Omental fat pad (tissue), 3 donors: ENCODE measurements at regions not wholly inside any gene's neighbourhood (a gene's known extent, or its start where the extent isn't known, plus 50 kb on each side); places are given as distances from the start of the nearest gene placed in this dataset.

Experiments used
- ATAC-seq: fragments of 150-250 bp; one replicate; pipeline ENCODE4 v1.9.1; 2016; ENCODE audit warnings: mild to moderate bottlenecking, moderate library complexity; ENCODE audit not compliant: low FRiP score
- DNase-seq: peaks from one replicate; pipeline ENCODE4 v3.0.0-alpha.2; 2019; ENCODE audit warnings: low spot score
- TF ChIP-seq, protein P1 (sequence below), 3 donors: fragments of 450-650 bp; IDR thresholded peaks; one replicate each; pipeline ENCODE4 v1.5.1; 2016 to 2017; ENCODE audit warnings: antibody characterized with exemption in 3 of 3, mild to moderate bottlenecking in 3 of 3, moderate library complexity in 2 of 3

DNA sequence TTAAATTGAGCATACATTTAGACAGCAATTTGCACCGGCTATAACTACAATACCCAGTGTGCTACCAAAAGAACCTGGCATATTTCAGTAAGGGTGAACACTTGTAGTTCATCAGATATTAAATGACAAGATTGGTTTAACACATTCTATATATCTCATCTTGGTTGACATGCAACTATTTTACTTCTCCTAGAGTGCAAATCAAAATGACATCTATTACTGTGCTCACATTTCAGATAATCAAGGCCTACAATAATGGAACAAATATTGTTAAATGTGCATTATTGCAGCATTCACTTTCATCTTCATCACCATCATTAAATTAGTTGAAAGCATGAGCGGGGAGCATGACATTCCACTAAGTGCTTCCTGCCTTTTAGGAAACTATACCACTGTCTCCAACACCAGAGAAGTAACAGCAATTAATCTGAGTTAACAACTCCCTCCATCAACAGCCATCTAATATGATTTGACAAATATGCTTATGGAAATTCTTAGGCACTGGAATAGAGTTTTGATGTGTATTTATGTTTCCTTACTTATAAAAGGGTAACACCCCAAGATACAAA, 209.8 kb upstream of the SLIT2 start:
- ATAC-seq (no peak), DNase-seq (no peak)
- TF ChIP-seq, protein P1, sequence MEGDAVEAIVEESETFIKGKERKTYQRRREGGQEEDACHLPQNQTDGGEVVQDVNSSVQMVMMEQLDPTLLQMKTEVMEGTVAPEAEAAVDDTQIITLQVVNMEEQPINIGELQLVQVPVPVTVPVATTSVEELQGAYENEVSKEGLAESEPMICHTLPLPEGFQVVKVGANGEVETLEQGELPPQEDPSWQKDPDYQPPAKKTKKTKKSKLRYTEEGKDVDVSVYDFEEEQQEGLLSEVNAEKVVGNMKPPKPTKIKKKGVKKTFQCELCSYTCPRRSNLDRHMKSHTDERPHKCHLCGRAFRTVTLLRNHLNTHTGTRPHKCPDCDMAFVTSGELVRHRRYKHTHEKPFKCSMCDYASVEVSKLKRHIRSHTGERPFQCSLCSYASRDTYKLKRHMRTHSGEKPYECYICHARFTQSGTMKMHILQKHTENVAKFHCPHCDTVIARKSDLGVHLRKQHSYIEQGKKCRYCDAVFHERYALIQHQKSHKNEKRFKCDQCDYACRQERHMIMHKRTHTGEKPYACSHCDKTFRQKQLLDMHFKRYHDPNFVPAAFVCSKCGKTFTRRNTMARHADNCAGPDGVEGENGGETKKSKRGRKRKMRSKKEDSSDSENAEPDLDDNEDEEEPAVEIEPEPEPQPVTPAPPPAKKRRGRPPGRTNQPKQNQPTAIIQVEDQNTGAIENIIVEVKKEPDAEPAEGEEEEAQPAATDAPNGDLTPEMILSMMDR (IDR thresholded peaks at IDR 0.05): no peak

DNA sequence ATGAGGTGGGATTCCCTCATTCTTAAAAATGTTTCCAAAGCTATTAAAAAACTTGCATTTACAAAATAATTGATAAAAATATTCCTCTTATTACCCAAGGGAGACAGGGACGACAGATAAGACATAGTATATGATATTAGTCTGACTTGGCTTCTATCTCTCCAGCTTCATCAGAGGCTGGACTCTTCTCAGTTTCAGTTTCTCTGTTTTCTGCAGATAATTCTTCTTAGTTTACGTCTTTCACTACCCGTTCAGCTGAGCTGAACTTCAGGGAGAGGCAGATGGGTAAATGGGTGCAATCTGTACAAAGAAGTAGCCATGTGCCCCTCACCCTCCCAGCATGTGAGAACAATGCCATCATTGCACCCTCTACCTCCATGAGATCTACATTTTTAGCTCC, 214.0 kb upstream of the SLIT2 start:
- no peak for ATAC-seq
- TF ChIP-seq, protein P1 (IDR thresholded peaks at IDR 0.05): no peak

DNA sequence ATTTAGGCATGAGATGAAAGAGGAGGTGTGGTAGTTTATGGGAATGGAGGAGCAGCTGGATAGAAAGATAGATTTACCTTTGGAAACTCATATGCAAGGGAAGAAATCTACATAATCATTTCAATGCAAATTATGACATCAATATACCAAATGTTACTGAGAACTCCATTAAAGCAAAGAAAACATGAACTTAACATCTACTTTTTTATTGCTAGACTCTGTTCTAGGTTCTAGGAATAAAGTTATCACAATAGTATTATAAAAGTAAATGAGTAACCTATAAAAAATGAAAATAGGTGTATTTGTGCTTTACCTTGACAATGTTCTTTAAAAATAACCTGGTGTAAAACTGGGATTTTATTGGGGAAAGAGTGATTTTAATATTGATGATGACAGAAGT, 221.6 kb upstream of the SLIT2 start:
- DNase-seq: no peak
- ATAC-seq: no peak
- TF ChIP-seq, protein P1 (IDR thresholded peaks at IDR 0.05): no peak

More for the DNA sequence above, 214.0 kb upstream of the SLIT2 start:
- no peak for DNase-seq

DNA sequence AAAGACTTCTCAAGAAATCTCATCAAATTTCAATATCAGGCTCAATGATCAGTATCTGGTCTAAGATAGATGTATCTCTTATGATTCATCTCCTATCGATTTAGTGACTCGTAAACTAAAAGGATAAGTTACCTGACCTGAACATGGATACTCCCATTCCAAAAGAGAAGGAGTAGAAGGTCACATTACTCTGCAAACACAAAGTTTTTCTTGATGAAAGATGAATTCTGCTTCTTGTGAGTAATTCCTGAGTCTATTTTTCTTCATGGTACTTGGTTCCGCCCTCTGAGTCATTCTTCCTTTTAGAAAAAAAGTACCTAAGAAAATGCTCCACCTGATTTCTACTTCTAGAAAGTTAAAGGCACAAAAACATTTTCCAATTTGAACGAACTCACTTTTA, 223.1 kb upstream of the SLIT2 start:
- no peak for DNase-seq
- TF ChIP-seq, protein P1 (IDR thresholded peaks at IDR 0.05): no peak
- no peak for ATAC-seq

DNA sequence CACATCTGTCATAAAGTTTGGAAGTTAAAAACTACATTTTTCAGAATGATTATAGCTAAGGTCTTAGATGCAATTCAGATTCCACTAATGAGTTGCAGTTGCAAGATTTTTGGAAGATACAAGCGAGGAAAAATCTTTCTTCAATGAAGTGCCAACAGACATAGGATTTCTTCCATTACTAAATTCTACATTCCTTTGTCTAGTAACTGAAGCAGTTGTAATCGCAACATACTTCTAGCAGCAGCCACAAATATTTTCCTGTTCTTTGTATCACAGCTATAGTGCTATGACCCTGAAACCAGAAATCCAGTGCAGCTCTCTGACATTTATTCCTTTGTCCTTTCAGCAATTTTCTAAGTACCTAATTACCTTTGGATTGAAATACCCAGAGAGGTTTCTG, 225.2 kb upstream of the SLIT2 start:
- TF ChIP-seq, protein P1 (IDR thresholded peaks at IDR 0.05): no peak
- no peak for ATAC-seq
- no peak for DNase-seq

DNA sequence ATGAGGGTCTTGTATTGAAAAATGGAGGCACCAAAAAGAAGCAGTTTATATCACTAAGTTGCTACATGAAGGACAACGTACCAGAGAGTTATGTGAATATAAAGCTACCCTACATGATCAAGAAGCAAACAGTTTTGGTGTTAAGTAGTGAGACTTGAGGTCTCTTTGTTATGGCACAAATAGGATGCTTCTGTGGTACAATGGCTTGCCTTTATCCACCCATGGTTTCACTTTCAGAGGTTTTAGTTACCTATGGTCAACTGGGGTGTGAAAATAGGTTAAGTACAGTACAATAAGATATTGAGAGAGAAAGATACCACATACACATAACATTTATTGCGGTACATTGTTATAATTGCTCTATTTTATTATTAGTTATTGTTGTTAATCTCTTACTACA, 229.2 kb upstream of the SLIT2 start:
- no peak for DNase-seq
- TF ChIP-seq, protein P1 (IDR thresholded peaks at IDR 0.05): no peak
- no peak for ATAC-seq

DNA sequence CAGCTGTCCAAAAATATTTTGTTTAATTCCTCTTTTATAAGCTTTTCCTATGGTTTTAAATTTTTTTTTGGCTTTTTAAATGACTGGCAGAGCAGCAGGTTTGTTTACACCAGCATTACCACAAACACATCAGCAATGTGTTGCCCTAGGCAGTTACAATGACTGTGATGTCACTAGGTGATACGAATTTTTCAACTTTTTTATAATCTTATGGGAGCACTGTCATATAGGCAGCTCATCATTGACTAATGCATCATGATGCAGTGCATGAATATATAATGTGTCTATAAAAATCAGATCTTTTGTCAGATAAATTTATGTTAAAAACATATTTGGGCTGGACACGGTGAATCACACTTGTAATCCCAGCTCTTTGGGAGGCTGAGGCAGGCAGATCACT, 231.6 kb upstream of the SLIT2 start:
- TF ChIP-seq, protein P1 (IDR thresholded peaks at IDR 0.05): no peak

More for the DNA sequence above, 231.6 kb upstream of the SLIT2 start:
- DNase-seq: no peak
- ATAC-seq: no peak
